CD4-positive, alpha-beta T cell treated with Interleukin-4 for 4 hours (primary cell): ENCODE measurements at regions not wholly inside any gene's neighbourhood (a gene's known extent, or its start where the extent isn't known, plus 50 kb on each side); places are given as distances from the start of the nearest gene placed in this dataset.

Source experiments
- DNase-seq: peaks from one replicate; pipeline ENCODE4 v3.0.0-alpha.2; 2020

GRCh38 chr20:6180531-6180930, 57.7 kb upstream of the FERMT1 start:
- DNase-seq: no peak

GRCh38 chr20:6178537-6178936, 55.7 kb upstream of the FERMT1 start:
- DNase-seq: no peak

- no peak for DNase-seq
Measured at GRCh38 chr20:6173481-6173880, 50.7 kb upstream of the FERMT1 start.
